NCI-H187 treated with DMSO at 0.1 percent for 48 hours (cell line): ENCODE measurements at regions not wholly inside any gene's neighbourhood (a gene's known extent, or its start where the extent isn't known, plus 50 kb on each side); places are given as distances from the start of the nearest gene placed in this dataset.

Experiments
- DNase-seq: peaks from one replicate; lab custom pipeline; 2025; lab: John Stamatoyannopoulos, UW

DNA sequence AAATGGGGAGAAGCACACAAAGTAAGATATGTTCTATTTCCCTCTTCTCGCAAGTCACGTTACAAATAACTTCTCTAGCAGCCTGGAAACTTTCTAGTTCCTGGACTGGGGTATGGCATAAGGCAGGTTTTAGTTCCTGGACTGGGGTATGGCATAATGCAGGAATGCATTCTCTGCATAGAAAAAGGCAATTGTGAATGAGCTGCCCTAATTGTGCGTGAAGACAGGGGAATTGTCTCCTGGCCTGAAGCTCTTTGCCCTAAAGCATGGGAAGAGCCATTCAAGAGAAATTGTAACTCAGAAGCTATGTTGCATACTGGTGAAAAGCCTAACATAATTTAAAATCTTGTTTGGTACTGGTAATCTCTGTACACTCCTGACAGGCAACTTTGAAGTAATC lies 54.3 kb upstream of the CBLB start:
- no peak for DNase-seq

DNA sequence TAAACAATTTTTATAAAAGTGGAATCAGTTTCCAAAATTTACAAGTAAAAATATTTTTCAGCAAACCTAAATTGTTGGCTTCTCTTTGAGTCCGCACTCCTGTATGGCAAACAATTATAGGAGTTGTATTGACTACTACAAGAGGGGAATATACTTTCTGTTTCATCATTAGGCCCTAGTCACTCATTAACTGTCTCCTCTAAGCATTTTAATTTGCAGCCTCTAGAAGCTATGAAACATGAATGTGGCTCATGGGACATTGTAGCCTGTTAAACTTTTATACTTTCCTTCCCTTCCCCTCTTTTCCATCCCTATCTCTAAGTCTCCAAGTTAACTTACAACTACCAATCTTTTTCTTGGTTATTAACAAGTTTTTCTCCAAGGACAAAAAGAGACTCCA lies 58.9 kb upstream of the CBLB start:
- DNase-seq, result no peak

DNA sequence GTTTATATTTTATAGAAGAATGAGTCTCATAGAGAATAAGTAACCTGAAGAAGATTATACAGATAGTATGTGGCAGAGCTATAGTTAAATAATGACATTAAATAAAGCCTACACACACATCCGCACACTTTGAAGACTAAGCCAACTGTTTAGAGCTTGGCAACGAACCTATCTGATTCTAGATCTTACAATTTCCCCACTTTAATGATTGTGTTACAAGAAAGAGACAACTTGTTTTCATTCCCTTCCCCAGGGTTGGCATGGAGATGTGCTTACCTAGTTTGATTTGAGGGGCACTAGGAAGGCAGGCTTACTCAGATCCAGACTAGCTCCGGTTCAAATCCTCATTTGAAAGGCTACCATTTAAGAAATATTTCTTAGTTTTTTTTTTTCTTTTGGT lies 61.9 kb upstream of the CBLB start:
- DNase-seq, result no peak

DNA sequence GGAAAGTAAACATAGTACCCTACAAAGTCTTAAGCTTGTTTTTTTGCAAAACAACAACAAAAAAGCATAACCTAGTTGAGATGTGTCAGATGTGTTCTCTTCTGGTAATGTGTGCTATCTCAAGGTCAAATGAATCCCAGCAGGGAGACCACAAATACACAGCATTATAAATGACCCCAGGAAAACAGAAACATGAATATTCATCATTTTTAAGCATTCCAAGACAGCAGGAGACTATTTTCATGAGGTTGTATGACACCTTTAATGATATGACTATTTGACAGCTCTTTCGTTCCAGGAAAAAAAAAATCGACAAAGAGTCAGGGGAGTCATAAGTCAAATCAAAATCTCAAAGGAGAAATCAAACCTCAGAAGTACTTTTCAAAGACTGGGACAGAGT lies 62.7 kb upstream of the CBLB start:
- no peak for DNase-seq

DNA sequence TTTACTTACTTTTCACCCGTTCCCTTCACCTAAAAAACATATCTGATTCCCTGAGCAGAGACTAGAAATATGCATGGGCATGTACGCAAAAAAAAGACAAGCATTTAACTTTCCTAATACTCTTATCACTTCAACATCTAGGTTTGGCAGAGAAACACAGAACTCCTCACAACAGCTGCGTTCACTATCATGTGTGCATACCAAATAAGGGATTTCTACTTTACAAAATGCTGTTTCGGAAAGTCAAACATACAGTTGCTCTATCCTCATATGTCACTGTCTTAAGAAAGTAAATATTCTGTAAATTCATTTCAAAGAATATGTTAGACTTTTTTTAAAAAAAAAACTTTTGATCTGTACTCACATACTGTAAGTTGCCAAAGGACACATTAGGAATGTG lies 65.1 kb upstream of the CBLB start:
- no peak for DNase-seq

DNA sequence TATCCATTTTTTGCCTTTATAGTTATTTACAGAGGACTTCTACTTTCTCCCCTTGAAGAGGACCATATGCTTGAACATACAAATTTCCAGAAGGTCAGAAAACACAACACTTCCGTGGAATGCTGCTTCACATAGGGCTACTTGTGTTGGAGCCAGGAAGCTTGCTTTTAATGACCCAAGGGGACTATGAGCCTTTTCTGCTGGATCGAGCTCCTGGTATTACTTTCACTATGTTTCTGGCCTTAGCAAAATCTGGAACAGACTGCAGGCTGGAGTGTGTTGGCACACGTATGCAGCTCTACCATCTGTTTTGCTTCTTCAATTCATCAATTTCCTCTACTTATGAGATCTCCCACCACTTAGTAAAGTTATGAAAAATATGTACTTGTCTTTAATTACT lies 69.3 kb upstream of the CBLB start:
- DNase-seq, result no peak

DNA sequence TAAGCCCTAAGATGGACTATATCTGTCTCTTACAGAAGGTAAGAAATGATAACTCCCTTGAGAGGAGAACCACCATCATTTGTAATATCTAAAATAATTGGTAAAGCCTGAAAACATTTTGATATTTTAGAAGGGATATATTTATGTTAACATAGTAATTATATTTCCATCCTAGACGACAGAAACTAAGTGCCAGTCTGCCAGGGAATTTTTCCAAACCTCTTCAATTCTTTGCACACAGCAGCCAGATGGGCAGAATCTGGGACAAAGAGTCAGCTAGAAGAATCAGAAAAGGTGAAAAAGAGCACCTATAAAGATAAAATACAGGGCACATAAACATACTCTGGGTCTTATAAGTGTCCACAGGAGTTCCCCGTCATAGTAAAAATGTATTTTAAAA lies 70.0 kb upstream of the CBLB start:
- DNase-seq, result no peak

DNA sequence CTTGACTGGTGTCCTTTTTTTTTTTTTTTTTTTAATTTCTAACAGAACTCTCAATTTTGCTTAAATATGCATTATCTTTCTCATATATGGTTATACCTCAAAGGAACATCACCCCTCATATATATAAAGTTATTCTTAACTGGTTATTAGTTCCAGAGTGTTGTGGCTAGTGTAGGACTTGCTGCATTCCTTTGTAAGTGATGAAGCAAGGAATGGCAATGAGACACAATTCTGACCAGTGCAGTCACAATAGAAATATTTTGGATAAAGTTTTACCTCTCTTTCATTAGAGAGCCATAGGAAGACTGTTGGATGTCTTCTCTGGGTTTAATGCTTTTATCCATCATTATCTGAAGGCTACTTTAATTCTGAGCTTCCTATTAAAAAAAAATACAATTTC lies 75.5 kb upstream of the CBLB start:
- DNase-seq, result no peak

DNA sequence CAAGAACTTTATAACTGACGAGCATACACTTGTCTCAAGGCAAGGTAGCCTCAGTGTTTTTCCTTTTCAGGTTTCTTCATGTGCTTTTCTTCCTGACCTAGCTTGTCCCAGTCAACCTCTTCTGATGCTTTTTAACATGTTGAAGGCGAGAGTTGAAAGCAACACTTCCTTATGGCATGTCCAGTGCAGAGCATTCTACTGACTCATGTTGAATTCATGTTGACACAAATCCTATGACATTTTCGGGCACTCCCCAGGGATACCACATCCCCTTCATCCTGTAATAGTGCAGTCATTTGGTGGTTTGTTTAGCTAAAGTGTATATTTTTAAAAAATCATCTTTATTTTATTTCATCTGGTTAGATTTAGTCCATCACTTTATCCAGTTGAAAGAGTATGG lies 75.9 kb upstream of the CBLB start:
- DNase-seq, result no peak

DNA sequence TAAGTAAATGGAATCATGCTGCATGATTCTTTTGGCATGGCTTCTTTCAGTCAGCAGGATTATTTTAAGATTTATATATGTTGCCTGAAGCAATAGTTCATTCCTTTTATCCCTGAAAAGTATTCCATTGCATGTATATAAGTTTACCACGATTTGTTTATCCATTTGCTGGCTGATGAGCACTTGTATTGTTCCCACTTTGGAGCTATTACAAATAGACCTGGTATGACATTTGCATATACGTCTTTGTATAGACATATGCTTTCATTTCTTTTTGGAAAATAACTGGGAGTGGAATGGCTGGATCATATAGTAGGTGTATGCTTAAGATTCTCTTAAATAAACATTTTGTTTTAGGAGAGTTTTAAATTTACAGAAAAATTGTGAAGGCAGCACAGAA lies 79.3 kb upstream of the CBLB start:
- no peak for DNase-seq

DNA sequence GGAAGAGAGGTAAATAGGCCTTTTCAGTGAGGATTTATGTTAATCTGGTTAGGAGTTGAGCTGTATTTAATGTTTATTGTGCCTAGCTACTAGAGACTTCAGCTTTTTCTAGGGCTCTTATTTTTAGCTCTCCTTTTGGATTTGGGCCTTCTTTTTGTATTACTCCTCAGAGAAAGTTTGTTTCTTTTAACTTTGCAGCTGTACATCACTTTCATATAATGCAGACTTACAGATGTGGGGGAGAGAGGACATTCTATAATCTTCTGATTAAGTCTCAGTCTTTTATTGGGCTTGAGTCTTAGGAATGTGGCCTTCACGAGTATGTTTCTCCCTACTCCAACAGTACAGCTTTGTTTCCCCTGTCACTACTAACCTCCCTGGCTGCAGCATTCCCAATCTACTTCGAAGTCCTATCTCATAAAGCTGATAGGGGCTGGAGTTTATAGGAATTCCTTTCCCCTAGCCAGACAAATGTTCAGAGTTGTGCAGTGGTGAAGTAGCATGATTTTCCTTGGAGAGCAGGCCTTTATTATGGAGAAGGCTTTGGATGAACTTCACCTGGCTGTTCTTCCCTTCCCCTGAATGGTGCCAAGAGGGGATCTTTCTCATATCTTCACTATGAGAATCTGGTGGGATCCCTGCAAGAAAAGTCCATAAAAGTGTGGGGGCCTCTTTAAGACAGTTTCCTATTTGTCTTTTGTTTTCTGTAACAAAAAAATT lies 82.2 kb upstream of the CBLB start:
- no peak for DNase-seq

DNA sequence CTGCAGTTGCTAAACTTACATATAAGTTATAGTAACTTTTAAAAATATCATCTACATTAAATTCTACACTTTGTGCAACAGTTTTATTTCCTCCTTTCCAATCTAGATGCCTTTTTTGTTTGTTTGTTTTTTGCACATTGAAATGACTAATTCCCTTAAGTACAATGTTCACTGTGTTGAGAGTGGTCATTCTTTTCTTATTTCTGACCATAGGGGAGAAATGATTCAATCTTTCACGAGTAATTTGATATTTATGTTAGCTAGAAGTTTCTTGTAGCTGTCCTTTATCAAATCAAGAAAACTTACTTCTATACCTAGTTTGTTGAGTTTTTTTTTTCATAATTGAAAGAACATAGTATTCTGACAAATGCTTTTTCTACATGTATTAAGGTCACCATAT lies 85.0 kb upstream of the CBLB start:
- DNase-seq, result no peak

DNA sequence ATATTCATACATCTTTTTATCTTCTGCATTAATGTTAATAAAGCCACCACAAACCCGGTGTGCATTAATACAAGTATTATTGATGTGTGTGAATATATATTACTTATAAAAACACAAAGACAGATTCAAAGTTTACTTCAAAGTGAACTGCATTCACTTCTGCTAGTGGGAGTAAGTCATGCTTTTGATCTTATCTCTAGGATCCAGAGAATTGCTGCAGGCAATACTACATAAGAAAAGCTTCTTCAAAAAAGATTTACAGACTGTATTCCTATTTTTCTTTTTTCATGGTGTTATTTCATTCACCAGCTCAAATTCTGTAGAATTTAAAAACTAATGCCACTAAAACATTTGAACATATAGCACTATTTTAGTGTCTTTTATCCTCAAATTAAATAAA lies 87.5 kb upstream of the CBLB start:
- no peak for DNase-seq

DNA sequence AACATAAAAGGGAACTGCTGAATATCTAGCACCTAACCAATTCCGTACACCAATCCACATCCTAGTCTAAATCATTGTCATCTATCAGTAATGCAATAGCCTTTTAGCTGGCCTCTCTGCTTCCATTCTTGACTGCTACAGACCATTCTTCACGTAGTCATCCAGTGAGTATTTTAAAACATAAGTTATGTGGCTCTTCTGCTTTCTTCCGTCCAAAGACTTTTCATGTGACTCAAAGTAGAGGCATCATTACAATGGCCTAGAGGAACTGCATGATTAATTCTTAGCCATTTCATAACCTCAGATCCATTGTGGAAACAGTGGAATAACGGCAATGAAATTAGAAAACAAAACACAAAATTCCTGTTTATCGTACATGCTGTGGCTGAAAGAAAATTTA lies 88.9 kb upstream of the CBLB start:
- no peak for DNase-seq

DNA sequence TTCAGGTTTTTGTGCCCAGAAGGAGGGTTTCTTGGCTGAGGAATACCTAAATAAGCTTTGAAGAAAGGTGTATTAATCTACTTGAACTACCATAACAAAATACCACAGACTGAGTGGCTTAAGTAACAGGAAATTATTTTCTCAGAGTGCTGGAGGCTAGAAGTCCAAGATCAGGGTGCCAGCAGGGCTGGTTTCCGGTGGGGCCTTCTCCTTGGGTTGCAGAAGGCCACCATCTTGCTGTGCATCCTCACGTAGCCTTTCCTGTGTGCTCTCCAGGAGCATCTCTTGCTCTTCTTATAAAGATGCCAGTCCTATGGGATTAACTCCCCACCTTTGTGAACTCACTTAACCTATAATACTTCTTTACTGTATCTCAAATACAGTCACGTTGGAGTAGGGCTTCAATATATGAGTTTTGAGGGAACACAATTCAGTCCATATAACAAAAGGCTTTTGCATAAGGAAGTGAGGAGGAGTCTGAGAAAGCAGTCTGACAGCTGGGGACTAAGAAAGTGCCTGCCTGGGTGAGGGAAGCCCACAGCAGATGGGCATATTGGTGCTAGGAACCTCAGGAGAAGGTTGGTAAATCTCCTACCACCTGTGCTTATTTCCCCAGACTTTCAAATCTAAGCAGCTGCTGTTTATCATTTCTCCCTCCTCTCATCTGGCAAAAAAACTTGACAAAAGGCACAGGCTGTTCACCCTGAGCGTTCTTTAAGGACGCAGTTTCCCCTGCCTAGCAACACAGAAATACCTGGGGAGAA lies 89.6 kb upstream of the CBLB start:
- DNase-seq, result no peak

DNA sequence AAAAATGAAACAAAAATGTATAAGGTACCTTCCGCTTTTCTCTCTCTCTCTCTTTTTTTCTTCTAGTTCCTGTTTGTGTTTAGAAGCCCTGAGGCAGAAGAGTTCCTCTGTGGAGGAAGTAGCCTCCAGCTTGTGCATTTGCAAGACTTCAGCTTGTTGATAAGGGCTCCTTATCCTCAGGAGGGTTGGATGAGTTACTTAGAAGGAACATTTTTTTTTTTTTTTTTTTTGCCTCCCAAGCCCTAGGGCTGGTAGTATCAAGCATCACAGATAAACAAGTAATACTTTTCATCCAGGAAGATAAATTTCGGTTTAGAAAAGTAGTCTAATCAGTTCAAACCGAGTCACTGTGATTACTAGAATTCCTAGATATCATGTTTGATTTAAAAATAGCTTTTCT lies 91.0 kb upstream of the CBLB start:
- no peak for DNase-seq

DNA sequence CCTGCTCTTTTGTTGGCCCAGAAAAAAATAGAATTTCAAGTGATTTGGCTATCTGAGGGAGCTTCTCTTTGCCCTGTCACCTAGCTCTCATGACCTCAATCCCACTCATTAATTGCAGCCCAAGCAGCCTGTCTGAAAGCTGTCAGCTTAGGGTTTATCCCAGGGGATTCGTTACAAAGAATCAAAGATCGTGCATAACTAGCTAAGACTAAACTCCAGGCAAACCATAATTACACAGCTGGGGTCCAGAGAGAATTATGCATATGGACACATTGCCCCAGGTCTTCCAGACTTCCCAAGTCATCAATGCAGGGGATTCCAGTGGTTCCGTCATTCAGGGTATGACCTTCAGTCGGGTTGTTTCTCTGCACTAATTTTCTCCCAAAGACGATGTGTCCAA lies 91.6 kb upstream of the CBLB start:
- no peak for DNase-seq

DNA sequence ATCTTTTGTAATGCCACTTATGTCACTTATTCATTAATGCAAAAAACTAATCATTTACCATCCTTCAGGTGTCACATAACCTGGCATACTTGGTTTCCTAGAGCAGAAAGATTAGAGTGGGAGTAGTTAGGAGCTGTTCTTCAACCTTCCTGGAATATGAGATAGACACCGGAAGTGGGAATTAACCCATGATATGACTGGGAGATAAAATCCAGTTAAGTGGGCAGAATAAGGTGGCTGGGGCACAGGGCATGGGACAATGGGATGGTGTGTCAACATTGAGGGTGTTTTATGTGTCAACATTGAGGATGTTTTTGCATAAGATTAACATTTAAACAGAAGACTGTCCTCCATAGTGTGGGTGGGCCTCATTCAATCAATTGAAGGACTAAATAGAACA lies 94.3 kb upstream of the CBLB start:
- no peak for DNase-seq

DNA sequence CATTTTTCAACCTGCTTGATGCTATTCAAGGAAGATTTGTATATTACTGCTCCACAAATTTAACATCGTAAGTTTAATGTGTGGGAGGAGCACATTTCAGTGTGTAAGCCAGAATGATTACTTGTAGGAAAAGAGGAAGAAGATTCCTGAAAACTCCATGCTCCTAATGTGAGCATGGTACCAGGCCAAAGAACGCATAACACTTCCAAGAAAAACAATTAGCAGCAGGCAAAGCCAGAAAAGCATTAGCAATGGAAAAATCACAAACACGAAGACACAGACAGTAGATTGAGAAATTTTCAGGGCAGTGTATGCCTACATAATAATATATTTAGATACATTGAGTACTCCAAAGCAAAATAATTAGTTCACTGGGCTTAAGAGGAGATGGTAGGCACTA lies 96.6 kb upstream of the CBLB start:
- no peak for DNase-seq

DNA sequence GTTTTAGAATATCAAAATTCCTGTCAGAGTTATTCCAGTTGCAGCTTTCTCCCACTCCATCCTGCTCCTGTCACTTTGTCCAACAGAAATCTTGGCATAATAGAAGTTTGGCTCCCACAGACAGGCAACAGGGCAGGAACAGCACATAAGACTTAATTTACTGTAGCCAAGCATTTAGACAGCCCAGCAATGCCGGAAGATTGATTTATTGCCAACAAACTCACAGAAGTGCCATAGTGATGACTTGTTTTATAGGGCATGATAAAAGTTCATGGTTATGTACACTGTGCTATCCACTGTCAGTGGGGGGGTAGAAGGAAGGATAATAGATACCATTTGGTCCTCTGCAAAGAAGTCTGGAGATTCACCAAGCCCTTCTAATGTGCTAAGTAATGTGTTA lies 98.3 kb upstream of the CBLB start:
- DNase-seq, result no peak

DNA sequence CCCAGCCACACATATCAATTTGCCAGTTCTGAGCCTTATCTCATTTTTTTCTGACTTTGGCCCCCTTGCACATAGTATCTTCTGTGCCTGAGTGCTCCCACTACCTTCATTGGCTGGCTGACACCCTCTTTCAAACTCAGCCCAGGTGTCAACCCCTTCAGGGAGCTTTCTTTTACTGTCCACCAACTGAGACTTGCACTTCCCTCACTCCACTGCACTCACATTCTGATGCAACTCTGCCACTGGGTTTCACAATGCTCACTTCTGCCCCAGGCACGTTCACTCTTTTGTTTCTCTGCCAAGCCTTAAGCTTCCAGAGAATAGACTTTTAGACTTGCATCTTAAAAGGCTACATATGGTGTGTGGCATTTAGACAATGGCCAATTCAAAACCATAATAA lies 101.5 kb upstream of the CBLB start:
- DNase-seq, result no peak

DNA sequence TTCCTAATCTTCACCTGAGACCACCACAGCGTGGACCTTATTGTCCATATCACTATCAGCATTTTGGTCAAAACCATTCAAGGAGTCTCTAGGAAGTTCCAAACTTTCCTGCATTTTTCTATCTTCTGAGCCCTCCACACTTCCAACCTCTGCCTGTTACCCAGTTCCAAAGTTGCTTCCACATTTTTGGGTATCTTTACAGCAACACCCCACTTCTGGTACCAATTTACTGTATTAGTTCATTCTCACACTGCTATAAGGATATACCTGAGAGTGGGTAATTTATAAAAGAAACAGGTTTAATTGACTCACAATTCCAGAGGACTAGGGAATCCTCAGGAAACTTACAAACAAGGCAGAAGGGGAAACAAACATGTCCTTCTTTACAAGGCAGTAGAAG lies 103.3 kb upstream of the CBLB start:
- no peak for DNase-seq

DNA sequence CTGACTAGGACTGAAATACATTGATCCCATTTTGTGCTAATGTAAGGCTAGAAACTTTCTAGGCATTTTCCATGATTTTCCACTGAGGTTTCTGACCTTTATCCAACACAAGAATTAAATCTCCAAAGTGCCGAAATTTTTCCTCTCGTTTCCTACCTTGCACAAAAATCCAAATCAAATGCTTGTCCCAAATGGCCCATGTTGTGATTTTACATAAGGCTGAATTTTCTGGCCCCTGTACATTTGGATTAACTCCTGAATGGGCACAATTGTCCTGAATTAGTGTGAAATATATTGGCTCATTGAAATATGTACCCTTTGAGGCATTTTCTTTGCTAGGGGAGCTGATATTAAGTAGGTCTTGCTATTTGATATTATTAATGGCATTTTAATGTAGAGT lies 105.6 kb upstream of the CBLB start:
- no peak for DNase-seq

DNA sequence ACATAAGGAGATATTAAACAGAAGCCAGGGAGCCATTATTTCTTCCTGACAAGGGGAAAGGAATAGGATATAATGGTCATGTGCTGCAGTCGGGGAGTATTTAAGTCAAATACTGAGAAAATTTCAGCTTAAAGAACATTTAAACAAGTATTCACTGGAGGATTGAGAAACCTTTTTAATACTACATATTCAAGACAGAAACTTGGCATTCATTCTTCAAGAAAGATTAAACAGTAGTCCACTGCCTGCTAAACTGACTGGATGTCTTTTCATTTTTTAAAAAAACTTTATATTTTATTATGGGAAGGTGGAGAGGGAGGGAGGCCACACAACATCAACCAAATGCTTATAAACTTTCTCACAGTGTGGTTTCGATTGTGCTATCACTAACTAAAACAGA lies 107.4 kb upstream of the CBLB start:
- no peak for DNase-seq
